Activated naive CD4-positive, alpha-beta T cell treated with anti-CD3 and anti-CD28 coated beads, Interleukin-2, amount 50 U/mL, for 72 hours (primary cell): ENCODE measurements at regions not wholly inside any gene's neighbourhood (a gene's known extent, or its start where the extent isn't known, plus 50 kb on each side); places are given as distances from the start of the nearest gene placed in this dataset.

Experiments
- ATAC-seq, 2 donors: fragments of 150-1000 bp; cut with Tn5 transposase; 2 replicates each; pipeline ENCODE4 v1.10.0; 2021; ENCODE audit warnings: mild to moderate bottlenecking in 2 of 2, moderate library complexity in 2 of 2
- DNase-seq, 2 donors: peaks; one replicate each; pipeline ENCODE4 v3.0.0; 2021 to 2022; ENCODE audit warnings: low spot score in 2 of 2
- H3K27ac Mint-ChIP-seq, 2 donors: one replicate each; pipeline ENCODE4 v1.8.0; 2022; ENCODE audit warnings: mild to moderate bottlenecking in 2 of 2, mixed read lengths in 2 of 2
- H3K36me3 Mint-ChIP-seq, 2 donors: one replicate each; pipeline ENCODE4 v1.8.0; 2022; ENCODE audit warnings: mixed read lengths in 2 of 2
- H3K9me3 Mint-ChIP-seq, 2 donors: one replicate each; pipeline ENCODE4 v1.8.0; 2022; ENCODE audit warnings: mixed read lengths in 2 of 2

- H3K9me3 Mint-ChIP-seq, result peaks cover 16 to 17% of the 10 kb centered on the region in 2 donors
- H3K27ac Mint-ChIP-seq, result no peak overlapping the region
- no peaks in the 10 kb centered on the region for H3K36me3 Mint-ChIP-seq
- DNase-seq (no peak), ATAC-seq (no peak)
These were observed 372.6 kb downstream of the MTRR start for GRCh38 chr5:8241558-8241957.

- ATAC-seq (no peak), DNase-seq (no peak)
- Mint-ChIP-seq H3K27ac (no peak overlapping the region), H3K9me3 (peaks cover 15 to 16% of the 10 kb centered on the region in 2 donors), H3K36me3 (no peaks in the 10 kb centered on the region)
These were observed 378.3 kb downstream of the MTRR start for GRCh38 chr5:8247049-8247899.

GRCh38 chr5:8253376-8253775 lies 384.4 kb downstream of the MTRR start:
- Mint-ChIP-seq H3K9me3 (peaks cover 8 to 13% of the 10 kb centered on the region in 2 donors), H3K36me3 (no peaks in the 10 kb centered on the region), H3K27ac (no peak overlapping the region)
- DNase-seq, result no peak
- ATAC-seq, result no peak

- H3K36me3 Mint-ChIP-seq, result no peaks in the 10 kb centered on the region
- peaks cover 8 to 13% of the 10 kb centered on the region in 2 donors for H3K9me3 Mint-ChIP-seq
- DNase-seq (no peak), ATAC-seq (no peak)
- no peak overlapping the region for H3K27ac Mint-ChIP-seq
These were observed 385.7 kb downstream of the MTRR start for GRCh38 chr5:8254674-8255073.

GRCh38 chr5:8258801-8259200 lies 389.9 kb downstream of the MTRR start:
- no peak for ATAC-seq
- Mint-ChIP-seq H3K36me3 (no peaks in the 10 kb centered on the region), H3K27ac (no peak overlapping the region), H3K9me3 (peaks cover 0 to 19% of the 10 kb centered on the region in 2 donors)
- no peak for DNase-seq

GRCh38 chr5:8270246-8270645 lies 401.3 kb downstream of the MTRR start:
- DNase-seq (no peak), ATAC-seq (no peak)
- H3K27ac Mint-ChIP-seq, result no peak overlapping the region
- H3K36me3 Mint-ChIP-seq, result no peaks in the 10 kb centered on the region
- H3K9me3 Mint-ChIP-seq, result peaks cover 16 to 21% of the 10 kb centered on the region in 2 donors

- Mint-ChIP-seq H3K9me3 (peaks cover 4 to 19% of the 10 kb centered on the region in 2 donors), H3K36me3 (no peaks in the 10 kb centered on the region), H3K27ac (no peak overlapping the region)
- no peak for DNase-seq
- ATAC-seq, result no peak
These were observed 411.9 kb downstream of the MTRR start for GRCh38 chr5:8280711-8281363.

- ATAC-seq (no peak), DNase-seq (no peak)
- Mint-ChIP-seq H3K9me3 (peaks cover 0 to 10% of the 10 kb centered on the region in 2 donors), H3K36me3 (no peaks in the 10 kb centered on the region), H3K27ac (no peak overlapping the region)
These were observed 419.4 kb downstream of the MTRR start for GRCh38 chr5:8288334-8288733.

- H3K9me3 Mint-ChIP-seq, result peaks cover 0 to 7% of the 10 kb centered on the region in 2 donors
- ATAC-seq, result no peak
- no peak for DNase-seq
- H3K27ac Mint-ChIP-seq, result no peak overlapping the region
- H3K36me3 Mint-ChIP-seq, result no peaks in the 10 kb centered on the region
These were observed 420.1 kb downstream of the MTRR start for GRCh38 chr5:8288897-8289516.

- no peak for ATAC-seq
- H3K9me3 Mint-ChIP-seq, result peaks cover 0 to 7% of the 10 kb centered on the region in 2 donors
- H3K36me3 Mint-ChIP-seq, result no peaks in the 10 kb centered on the region
- no peak overlapping the region for H3K27ac Mint-ChIP-seq
- no peak for DNase-seq
These were observed 420.8 kb downstream of the MTRR start for GRCh38 chr5:8289779-8290178.

- H3K27ac Mint-ChIP-seq, result no peak overlapping the region
- no peaks in the 10 kb centered on the region for H3K36me3 Mint-ChIP-seq
- ATAC-seq (no peak), DNase-seq (no peak)
- H3K9me3 Mint-ChIP-seq, result peaks cover 7 to 8% of the 10 kb centered on the region in 2 donors
These were observed 421.8 kb downstream of the MTRR start for GRCh38 chr5:8290721-8291120.

- ATAC-seq (no peak), DNase-seq (no peak)
- no peaks in the 10 kb centered on the region for H3K36me3 Mint-ChIP-seq
- peaks cover 8 to 11% of the 10 kb centered on the region in 2 donors for H3K9me3 Mint-ChIP-seq
- H3K27ac Mint-ChIP-seq, result no peak overlapping the region
These were observed 422.7 kb downstream of the MTRR start for GRCh38 chr5:8291641-8292040.

GRCh38 chr5:8295141-8295540 lies 426.2 kb downstream of the MTRR start:
- Mint-ChIP-seq H3K27ac (no peak overlapping the region), H3K9me3 (peaks cover 8 to 17% of the 10 kb centered on the region in 2 donors), H3K36me3 (no peaks in the 10 kb centered on the region)
- no peak for DNase-seq
- ATAC-seq, result no peak

GRCh38 chr5:8299716-8300115 lies 430.8 kb downstream of the MTRR start:
- Mint-ChIP-seq H3K9me3 (peaks cover 14 to 28% of the 10 kb centered on the region in 2 donors), H3K27ac (no peak overlapping the region), H3K36me3 (no peaks in the 10 kb centered on the region)
- DNase-seq, result no peak
- no peak for ATAC-seq

GRCh38 chr5:8304341-8304740 lies 435.4 kb downstream of the MTRR start:
- H3K36me3 Mint-ChIP-seq, result peaks cover 0 to 12% of the 10 kb centered on the region in 2 donors
- ATAC-seq (no peak), DNase-seq (no peak)
- peaks cover 22 to 25% of the 10 kb centered on the region in 2 donors for H3K9me3 Mint-ChIP-seq
- no peak overlapping the region for H3K27ac Mint-ChIP-seq

- ATAC-seq, result no peak
- H3K36me3 Mint-ChIP-seq, result peaks cover 0 to 15% of the 10 kb centered on the region in 2 donors
- H3K27ac Mint-ChIP-seq, result no peak overlapping the region
These were observed 437.4 kb downstream of the MTRR start for GRCh38 chr5:8306288-8306896.

GRCh38 chr5:8314965-8315364 lies 446.0 kb downstream of the MTRR start:
- DNase-seq (no peak), ATAC-seq (no peak)
- H3K36me3 Mint-ChIP-seq, result no peaks in the 10 kb centered on the region
- H3K9me3 Mint-ChIP-seq, result peaks cover 15 to 16% of the 10 kb centered on the region in 2 donors
- H3K27ac Mint-ChIP-seq, result no peak overlapping the region

More at GRCh38 chr5:8306288-8306896, 437.4 kb downstream of the MTRR start:
- peaks cover 18 to 31% of the 10 kb centered on the region in 2 donors for H3K9me3 Mint-ChIP-seq
- DNase-seq, result no peak
